ENCODE measurements at regions not wholly inside any gene's neighbourhood (a gene's known extent, or its start where the extent isn't known, plus 50 kb on each side); places are given as distances from the start of the nearest gene placed in this dataset.
"Not testable (repeated sequence)": the region's sequence is repeated elsewhere in the genome, so short reads cannot be mapped to it uniquely, and the experiment has no call there.

- in situ Hi-C loops (cut with MboI; ENCODE audit: low pct_unique_long_range_greater_than_20kb in 2 of 9, low sequenced_read_pairs in 9 of 9, unreplicated experiment in 9 of 9): no loop called here
- H3K4me1 ChIP-seq (replicated peaks in 1 of 2): no peaks in the 10 kb centered on the region
- H3K4me3 ChIP-seq: no peak overlapping the region
- WGBS, 10 experiments: 0 to 88% (median 63%) methylated on average over 2 to 8 of the region's 8 CpGs
- H3K27ac ChIP-seq: no peak overlapping the region
- no peak for ATAC-seq (replicated peaks in 6 of 8)
Measured at GRCh38 chr1:188129856-188130838, 1301.4 kb downstream of the PLA2G4A start.

GRCh38 chr1:188137221-188137620, 1308.5 kb downstream of the PLA2G4A start:
- Histone ChIP-seq H3K27ac (no peak overlapping the region), H3K4me3 (no peak overlapping the region), H3K4me1 (replicated peaks in 1 of 2) (no peaks in the 10 kb centered on the region)
- WGBS, 10 experiments: 0 to 96% (median 58%) methylated on average over 1 to 2 of the region's 2 CpGs
- no peak for ATAC-seq (replicated peaks in 6 of 8)
- in situ Hi-C loops (cut with MboI; ENCODE audit: low pct_unique_long_range_greater_than_20kb in 2 of 9, low sequenced_read_pairs in 9 of 9, unreplicated experiment in 9 of 9): no loop called here

DNA sequence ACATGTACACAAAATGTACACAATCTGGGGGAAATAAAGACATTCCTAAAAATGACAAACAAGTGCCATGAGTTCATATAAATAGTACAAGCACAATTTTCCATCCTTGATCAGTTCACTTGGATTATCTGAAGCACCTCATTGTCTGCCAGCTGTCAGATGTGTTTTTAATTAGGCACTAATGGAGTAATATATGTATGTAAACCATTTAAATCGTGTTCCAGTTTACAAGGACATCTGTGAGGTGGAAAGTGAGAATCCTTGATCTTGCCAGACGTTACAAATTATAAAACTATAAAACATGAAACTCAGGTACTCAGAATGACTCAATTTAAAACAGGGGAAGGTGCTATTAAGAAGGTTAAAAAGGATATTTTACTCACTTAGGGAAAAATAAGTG, 1312.2 kb downstream of the PLA2G4A start:
- in situ Hi-C loops (cut with MboI; ENCODE audit: low pct_unique_long_range_greater_than_20kb in 2 of 9, low sequenced_read_pairs in 9 of 9, unreplicated experiment in 9 of 9): no loop called here
- Histone ChIP-seq H3K4me3 (no peak overlapping the region), H3K27ac (no peak overlapping the region), H3K4me1 (replicated peaks in 1 of 2) (no peaks in the 10 kb centered on the region)
- WGBS, 10 experiments: 0 to 81% (median 67%) methylated on average over 1 to 2 of the region's 2 CpGs; no CpG with 5 or more reads in 1 of the 10 experiments
- ATAC-seq (replicated peaks in 6 of 8): no peak

DNA sequence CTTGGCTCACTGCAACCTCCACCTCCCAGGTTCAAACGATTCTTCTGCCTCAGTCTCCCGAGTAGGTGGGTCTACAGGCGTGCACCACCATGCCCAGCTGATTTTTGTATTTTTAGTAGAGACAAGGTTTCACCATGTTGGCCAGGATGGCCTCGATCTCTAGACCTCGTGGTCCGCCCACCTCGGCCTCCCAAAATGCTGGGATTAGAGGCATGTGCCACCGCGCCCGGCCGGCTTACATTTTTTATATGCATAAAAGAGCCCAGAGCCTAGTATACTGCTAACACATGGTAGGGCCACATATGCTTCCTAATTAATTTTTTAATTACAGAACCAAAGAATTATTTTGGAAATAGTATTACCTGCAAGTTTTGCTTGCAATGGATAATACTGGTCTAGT, 1325.4 kb downstream of the PLA2G4A start:
- no peak for ATAC-seq (replicated peaks in 6 of 8)
- in situ Hi-C loops (cut with MboI; ENCODE audit: low pct_unique_long_range_greater_than_20kb in 2 of 9, low sequenced_read_pairs in 9 of 9, unreplicated experiment in 9 of 9): no loop called here
- H3K4me1 ChIP-seq (replicated peaks in 1 of 2): no peaks in the 10 kb centered on the region
- H3K27ac ChIP-seq: no peak overlapping the region
- 0 to 100% (median 86%) methylated on average over 1 to 11 of the region's 11 CpGs for WGBS, 10 experiments
- H3K4me3 ChIP-seq: no peak overlapping the region

DNA sequence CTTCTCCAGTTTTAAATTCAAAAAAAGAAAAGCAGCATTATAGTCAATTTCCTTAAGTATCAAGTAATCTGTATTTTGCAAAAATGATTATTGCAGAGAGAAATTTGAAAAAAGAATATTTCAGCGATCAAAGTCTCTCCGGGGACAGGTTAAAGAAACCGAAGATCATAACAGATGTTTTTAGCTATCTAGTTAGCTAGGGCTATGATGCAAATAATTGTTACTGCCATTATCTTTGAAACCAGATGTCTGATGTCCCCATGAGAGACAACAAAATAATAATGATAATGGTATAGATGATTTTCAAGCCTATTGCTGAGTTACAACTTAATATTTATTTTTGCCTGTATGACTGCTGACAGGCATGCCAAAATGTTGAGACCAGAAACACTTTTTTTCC, 1326.0 kb downstream of the PLA2G4A start:
- no peaks in the 10 kb centered on the region for H3K4me1 ChIP-seq (replicated peaks in 1 of 2)
- in situ Hi-C loops (cut with MboI; ENCODE audit: low pct_unique_long_range_greater_than_20kb in 2 of 9, low sequenced_read_pairs in 9 of 9, unreplicated experiment in 9 of 9): no loop called here
- no peak overlapping the region for H3K4me3 ChIP-seq
- 8 to 92% (median 74%) methylated on average over 1 to 3 of the region's 3 CpGs for WGBS, 10 experiments
- H3K27ac ChIP-seq: no peak overlapping the region
- no peak for ATAC-seq (replicated peaks in 6 of 8)

- Histone ChIP-seq H3K27ac (no peak overlapping the region), H3K4me1 (replicated peaks in 1 of 2) (no peaks in the 10 kb centered on the region), H3K4me3 (no peak overlapping the region)
- in situ Hi-C loops (cut with MboI; ENCODE audit: low pct_unique_long_range_greater_than_20kb in 2 of 9, low sequenced_read_pairs in 9 of 9, unreplicated experiment in 9 of 9): no loop called here
- no peak for ATAC-seq (replicated peaks in 6 of 8)
Measured at GRCh38 chr1:188155261-188155660, 1326.5 kb downstream of the PLA2G4A start.

DNA sequence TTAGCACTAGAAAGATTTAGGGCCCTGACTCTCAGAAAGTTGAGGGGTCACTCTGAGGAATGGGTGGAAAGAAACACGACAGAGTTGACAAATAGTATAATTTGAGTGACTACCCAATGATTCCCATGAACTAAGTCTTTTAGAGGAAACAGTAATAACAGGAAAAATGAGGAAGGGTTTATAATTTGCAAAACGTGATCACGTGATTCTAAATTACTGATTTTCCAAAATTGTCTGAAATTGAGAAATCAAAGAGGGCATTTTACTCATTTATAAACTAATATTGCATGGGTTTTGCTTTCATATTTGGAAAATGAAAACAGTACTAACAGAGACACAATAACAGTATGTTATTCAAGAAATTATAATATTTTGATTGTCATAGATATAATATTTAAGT, 1335.7 kb downstream of the PLA2G4A start:
- H3K4me3 ChIP-seq: no peak overlapping the region
- WGBS, 10 experiments: 7 to 94% (median 81%) methylated on average over 1 to 3 of the region's 3 CpGs
- in situ Hi-C loops (cut with MboI; ENCODE audit: low pct_unique_long_range_greater_than_20kb in 2 of 9, low sequenced_read_pairs in 9 of 9, unreplicated experiment in 9 of 9): no loop called here
- H3K27ac ChIP-seq: no peak overlapping the region
- ATAC-seq (replicated peaks in 6 of 8): no peak
- H3K4me1 ChIP-seq (replicated peaks in 1 of 2): no peaks in the 10 kb centered on the region

DNA sequence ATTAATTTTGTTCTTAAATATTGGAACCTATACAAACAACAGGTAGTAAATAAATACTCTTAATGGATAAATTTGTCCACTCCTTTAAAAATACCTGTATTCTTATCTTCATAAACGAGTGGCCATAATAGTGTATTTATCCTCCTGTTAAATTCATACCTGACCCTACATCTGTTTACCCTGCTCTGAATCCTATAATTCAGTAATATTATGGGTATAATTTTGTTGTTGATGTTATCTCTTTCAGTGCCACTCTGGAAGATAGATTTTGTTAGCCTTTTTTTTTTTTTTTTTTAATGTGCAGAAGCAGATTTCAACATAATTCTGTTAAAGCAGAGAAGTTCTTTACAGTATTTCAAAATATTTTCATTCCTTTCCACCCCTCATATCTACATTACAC, 1337.9 kb downstream of the PLA2G4A start:
- in situ Hi-C loops (cut with MboI; ENCODE audit: low pct_unique_long_range_greater_than_20kb in 2 of 9, low sequenced_read_pairs in 9 of 9, unreplicated experiment in 9 of 9): no loop called here
- Histone ChIP-seq H3K27ac (no peak overlapping the region), H3K4me1 (replicated peaks in 1 of 2) (peaks cover 7 to 10% of the 10 kb centered on the region in 2 donors), H3K4me3 (no peak overlapping the region)
- no peak for ATAC-seq (replicated peaks in 6 of 8)
- WGBS, 10 experiments: 6 to 100% (median 94%) methylated on average over 1 of the region's 1 CpG

GRCh38 chr1:188169971-188170370, 1341.2 kb downstream of the PLA2G4A start:
- Histone ChIP-seq H3K27ac (no peak overlapping the region), H3K4me3 (no peak overlapping the region), H3K4me1 (replicated peaks in 1 of 2) (peaks cover 7 to 10% of the 10 kb centered on the region in 2 donors)
- 0 to 94% (median 83%) methylated on average over 1 of the region's 1 CpG; no CpG with 5 or more reads in 3 of the 10 experiments for WGBS, 10 experiments
- in situ Hi-C loops (cut with MboI; ENCODE audit: low pct_unique_long_range_greater_than_20kb in 2 of 9, low sequenced_read_pairs in 9 of 9, unreplicated experiment in 9 of 9): no loop called here
- peak in 1 of 8 experiments; percentile 33 for ATAC-seq (replicated peaks in 6 of 8)

DNA sequence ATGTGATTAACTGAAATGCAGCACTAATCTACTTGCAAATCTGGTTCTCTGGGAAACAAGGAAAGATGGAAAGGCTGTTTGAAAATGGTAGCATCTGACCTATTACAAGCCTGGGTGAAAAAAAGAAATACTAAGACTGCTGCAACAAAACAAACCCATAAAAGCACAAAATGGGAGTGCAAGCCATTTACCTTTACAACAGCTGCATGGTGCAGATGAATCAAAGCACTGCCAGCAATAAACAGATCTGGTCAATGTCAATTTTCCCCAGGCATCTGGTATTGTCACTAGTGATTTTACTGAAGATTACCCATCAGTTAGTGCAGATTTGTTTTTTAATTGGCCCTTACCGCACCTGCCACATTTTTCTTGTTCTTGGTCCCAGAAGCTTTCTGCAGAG, 1341.7 kb downstream of the PLA2G4A start:
- in situ Hi-C loops (cut with MboI; ENCODE audit: low pct_unique_long_range_greater_than_20kb in 2 of 9, low sequenced_read_pairs in 9 of 9, unreplicated experiment in 9 of 9): no loop called here
- H3K27ac ChIP-seq: no peak overlapping the region
- ATAC-seq (replicated peaks in 6 of 8): peak in 2 of 8 experiments; percentile 31 to 49
- H3K4me1 ChIP-seq (replicated peaks in 1 of 2): peaks cover 7 to 10% of the 10 kb centered on the region in 2 donors
- no peak overlapping the region for H3K4me3 ChIP-seq
- 0 to 100% (median 81%) methylated on average over 1 of the region's 1 CpG; no CpG with 5 or more reads in 1 of the 10 experiments for WGBS, 10 experiments

GRCh38 chr1:188170935-188171334, 1342.2 kb downstream of the PLA2G4A start:
- Histone ChIP-seq H3K4me3 (no peak overlapping the region), H3K27ac (no peak overlapping the region), H3K4me1 (replicated peaks in 1 of 2) (peaks cover 7 to 10% of the 10 kb centered on the region in 2 donors)
- ATAC-seq (replicated peaks in 6 of 8): no peak
- in situ Hi-C loops (cut with MboI; ENCODE audit: low pct_unique_long_range_greater_than_20kb in 2 of 9, low sequenced_read_pairs in 9 of 9, unreplicated experiment in 9 of 9): no loop called here
- WGBS, 10 experiments: 0 to 100% (median 73%) methylated on average over 1 of the region's 1 CpG

GRCh38 chr1:188182063-188182462, 1353.3 kb downstream of the PLA2G4A start:
- H3K27ac ChIP-seq; ATAC-seq (replicated peaks in 6 of 8); H3K4me1 ChIP-seq (replicated peaks in 1 of 2); in situ Hi-C loops (cut with MboI; ENCODE audit: low pct_unique_long_range_greater_than_20kb in 2 of 9, low sequenced_read_pairs in 9 of 9, unreplicated experiment in 9 of 9); H3K4me3 ChIP-seq: not testable (repeated sequence)
- WGBS, 10 experiments: 0 to 89% (median 78%) methylated on average over 1 to 9 of the region's 10 CpGs

- no peak overlapping the region for H3K4me3 ChIP-seq
- no peak overlapping the region for H3K27ac ChIP-seq
- WGBS, 10 experiments: 0 to 100% (median 88%) methylated on average over 1 to 2 of the region's 2 CpGs; no CpG with 5 or more reads in 1 of the 10 experiments
- no peak for ATAC-seq (replicated peaks in 6 of 8)
- in situ Hi-C loops (cut with MboI; ENCODE audit: low pct_unique_long_range_greater_than_20kb in 2 of 9, low sequenced_read_pairs in 9 of 9, unreplicated experiment in 9 of 9): no loop called here
- no peaks in the 10 kb centered on the region for H3K4me1 ChIP-seq (replicated peaks in 1 of 2)
Measured at GRCh38 chr1:188188317-188188716, 1359.6 kb downstream of the PLA2G4A start.

DNA sequence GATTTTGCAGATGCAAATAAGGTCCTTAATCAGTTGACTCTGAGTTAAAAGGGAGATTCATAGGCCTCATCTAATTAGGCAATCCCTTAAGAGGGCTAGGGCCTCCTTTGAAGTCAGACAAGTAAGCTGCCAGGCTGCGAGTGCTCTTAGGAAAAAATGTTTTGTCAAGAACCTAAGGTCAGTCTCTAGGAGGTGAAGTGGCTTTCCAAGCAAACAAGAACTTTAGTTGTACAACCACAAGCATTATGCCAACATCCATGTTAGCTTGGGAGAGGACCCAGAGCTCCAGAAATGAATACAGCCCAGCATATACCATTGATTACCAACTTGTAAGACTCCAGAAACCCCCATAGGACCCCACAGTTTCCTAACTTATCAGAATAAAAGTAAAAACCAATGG, 1366.2 kb downstream of the PLA2G4A start:
- in situ Hi-C loops (cut with MboI; ENCODE audit: low pct_unique_long_range_greater_than_20kb in 2 of 9, low sequenced_read_pairs in 9 of 9, unreplicated experiment in 9 of 9): no loop called here
- Histone ChIP-seq H3K4me3 (no peak overlapping the region), H3K27ac (no peak overlapping the region), H3K4me1 (replicated peaks in 1 of 2) (no peaks in the 10 kb centered on the region)
- no peak for ATAC-seq (replicated peaks in 6 of 8)
- WGBS, 10 experiments: 14 to 69% (median 45%) methylated on average over 1 of the region's 1 CpG; no CpG with 5 or more reads in 4 of the 10 experiments

All from motor neuron (in vitro differentiated cells).